C4-2B (cell line): ENCODE measurements at regions not wholly inside any gene's neighbourhood (a gene's known extent, or its start where the extent isn't known, plus 50 kb on each side); places are given as distances from the start of the nearest gene placed in this dataset.

Experiments used
- CTCF ChIP-seq: fragments of 450-650 bp; conservative IDR thresholded peaks from 2 replicates; pipeline ENCODE4 v1.5.1; 2017; ENCODE audit warnings: mild to moderate bottlenecking
- ZFX ChIP-seq: fragments of 450-650 bp; IDR thresholded peaks from 2 replicates; pipeline ENCODE4 v1.6.1; 2017

GRCh38 chr10:108812906-108813305, 1110.4 kb downstream of the XPNPEP1 start:
- no peak for TF ChIP-seq CTCF
- no peak for TF ChIP-seq ZFX
